Activated CD4-positive, alpha-beta T cell treated with anti-CD3 and anti-CD28 coated beads for 1 hour (primary cell): ENCODE measurements at regions not wholly inside any gene's neighbourhood (a gene's known extent, or its start where the extent isn't known, plus 50 kb on each side); places are given as distances from the start of the nearest gene placed in this dataset.

Experiments
- DNase-seq: peaks from one replicate; pipeline ENCODE4 v3.0.0-alpha.2; 2020

GRCh38 chr2:205937211-205937610 lies 148.8 kb downstream of the INO80D start:
- DNase-seq = no peak

GRCh38 chr2:205936446-205936845 lies 149.5 kb downstream of the INO80D start:
- DNase-seq = no peak

- no peak for DNase-seq
Observed at GRCh38 chr2:205934443-205934842, 151.5 kb downstream of the INO80D start.

GRCh38 chr2:205932861-205933260 lies 153.1 kb downstream of the INO80D start:
- DNase-seq = no peak

- DNase-seq = no peak
Observed at GRCh38 chr2:205931388-205931787, 154.6 kb downstream of the INO80D start.

GRCh38 chr2:205930209-205930608 lies 155.8 kb downstream of the INO80D start:
- no peak for DNase-seq

GRCh38 chr2:205929246-205929942 lies 156.6 kb downstream of the INO80D start:
- DNase-seq = no peak

GRCh38 chr2:205925373-205926337 lies 160.3 kb downstream of the INO80D start:
- peak; percentile 51 for DNase-seq

- DNase-seq = no peak
Observed at GRCh38 chr2:205924676-205925075, 161.3 kb downstream of the INO80D start.

- DNase-seq = no peak
Observed at GRCh38 chr2:205915130-205915524, 170.8 kb downstream of the INO80D start.

- no peak for DNase-seq
Observed at GRCh38 chr2:205914213-205915129, 171.5 kb downstream of the INO80D start.

- DNase-seq = no peak
Observed at GRCh38 chr2:205913668-205914067, 172.3 kb downstream of the INO80D start.

- no peak for DNase-seq
Observed at GRCh38 chr2:205911306-205911705, 174.7 kb downstream of the INO80D start.

- DNase-seq = no peak
Observed at GRCh38 chr2:205909184-205909572, 176.8 kb downstream of the INO80D start.

- DNase-seq = no peak
Observed at GRCh38 chr2:205908212-205909183, 177.5 kb downstream of the INO80D start.

- no peak for DNase-seq
Observed at GRCh38 chr2:205906419-205906818, 179.6 kb downstream of the INO80D start.

- DNase-seq = no peak
Observed at GRCh38 chr2:205905576-205905975, 180.4 kb downstream of the INO80D start.

- no peak for DNase-seq
Observed at GRCh38 chr2:205904873-205905272, 181.1 kb downstream of the INO80D start.

GRCh38 chr2:205903549-205904129 lies 182.3 kb downstream of the INO80D start:
- DNase-seq = no peak

GRCh38 chr2:205902900-205903237 lies 183.1 kb downstream of the INO80D start:
- no peak for DNase-seq
